ENCODE measurements at regions not wholly inside any gene's neighbourhood (a gene's known extent, or its start where the extent isn't known, plus 50 kb on each side); places are given as distances from the start of the nearest gene placed in this dataset.

- TF ChIP-seq MAX (IDR thresholded peaks at IDR 0.05) (no peak), FOXA1 (IDR thresholded peaks at IDR 0.05) (no peak), TAF1 (conservative IDR thresholded peaks at IDR 0.05) (no peak), YY1 (IDR thresholded peaks at IDR 0.05) (no peak), EGR1 (IDR thresholded peaks at IDR 0.05; ENCODE audit: low read depth in 2 of 2) (no peak), RAD21 (IDR thresholded peaks at IDR 0.05) (no peak), RXRA (IDR thresholded peaks at IDR 0.05) (no peak), SP1 (IDR thresholded peaks at IDR 0.05) (no peak), JUND (IDR thresholded peaks at IDR 0.05) (no peak)
- TF ChIP-seq, protein P1, sequence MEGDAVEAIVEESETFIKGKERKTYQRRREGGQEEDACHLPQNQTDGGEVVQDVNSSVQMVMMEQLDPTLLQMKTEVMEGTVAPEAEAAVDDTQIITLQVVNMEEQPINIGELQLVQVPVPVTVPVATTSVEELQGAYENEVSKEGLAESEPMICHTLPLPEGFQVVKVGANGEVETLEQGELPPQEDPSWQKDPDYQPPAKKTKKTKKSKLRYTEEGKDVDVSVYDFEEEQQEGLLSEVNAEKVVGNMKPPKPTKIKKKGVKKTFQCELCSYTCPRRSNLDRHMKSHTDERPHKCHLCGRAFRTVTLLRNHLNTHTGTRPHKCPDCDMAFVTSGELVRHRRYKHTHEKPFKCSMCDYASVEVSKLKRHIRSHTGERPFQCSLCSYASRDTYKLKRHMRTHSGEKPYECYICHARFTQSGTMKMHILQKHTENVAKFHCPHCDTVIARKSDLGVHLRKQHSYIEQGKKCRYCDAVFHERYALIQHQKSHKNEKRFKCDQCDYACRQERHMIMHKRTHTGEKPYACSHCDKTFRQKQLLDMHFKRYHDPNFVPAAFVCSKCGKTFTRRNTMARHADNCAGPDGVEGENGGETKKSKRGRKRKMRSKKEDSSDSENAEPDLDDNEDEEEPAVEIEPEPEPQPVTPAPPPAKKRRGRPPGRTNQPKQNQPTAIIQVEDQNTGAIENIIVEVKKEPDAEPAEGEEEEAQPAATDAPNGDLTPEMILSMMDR (IDR thresholded peaks at IDR 0.05; ENCODE audit: low read depth, low read length, missing input control) = no peak
- TF ChIP-seq, protein P2, sequence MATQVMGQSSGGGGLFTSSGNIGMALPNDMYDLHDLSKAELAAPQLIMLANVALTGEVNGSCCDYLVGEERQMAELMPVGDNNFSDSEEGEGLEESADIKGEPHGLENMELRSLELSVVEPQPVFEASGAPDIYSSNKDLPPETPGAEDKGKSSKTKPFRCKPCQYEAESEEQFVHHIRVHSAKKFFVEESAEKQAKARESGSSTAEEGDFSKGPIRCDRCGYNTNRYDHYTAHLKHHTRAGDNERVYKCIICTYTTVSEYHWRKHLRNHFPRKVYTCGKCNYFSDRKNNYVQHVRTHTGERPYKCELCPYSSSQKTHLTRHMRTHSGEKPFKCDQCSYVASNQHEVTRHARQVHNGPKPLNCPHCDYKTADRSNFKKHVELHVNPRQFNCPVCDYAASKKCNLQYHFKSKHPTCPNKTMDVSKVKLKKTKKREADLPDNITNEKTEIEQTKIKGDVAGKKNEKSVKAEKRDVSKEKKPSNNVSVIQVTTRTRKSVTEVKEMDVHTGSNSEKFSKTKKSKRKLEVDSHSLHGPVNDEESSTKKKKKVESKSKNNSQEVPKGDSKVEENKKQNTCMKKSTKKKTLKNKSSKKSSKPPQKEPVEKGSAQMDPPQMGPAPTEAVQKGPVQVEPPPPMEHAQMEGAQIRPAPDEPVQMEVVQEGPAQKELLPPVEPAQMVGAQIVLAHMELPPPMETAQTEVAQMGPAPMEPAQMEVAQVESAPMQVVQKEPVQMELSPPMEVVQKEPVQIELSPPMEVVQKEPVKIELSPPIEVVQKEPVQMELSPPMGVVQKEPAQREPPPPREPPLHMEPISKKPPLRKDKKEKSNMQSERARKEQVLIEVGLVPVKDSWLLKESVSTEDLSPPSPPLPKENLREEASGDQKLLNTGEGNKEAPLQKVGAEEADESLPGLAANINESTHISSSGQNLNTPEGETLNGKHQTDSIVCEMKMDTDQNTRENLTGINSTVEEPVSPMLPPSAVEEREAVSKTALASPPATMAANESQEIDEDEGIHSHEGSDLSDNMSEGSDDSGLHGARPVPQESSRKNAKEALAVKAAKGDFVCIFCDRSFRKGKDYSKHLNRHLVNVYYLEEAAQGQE (IDR thresholded peaks at IDR 0.05) = no peak
- TF ChIP-seq, protein P3, sequence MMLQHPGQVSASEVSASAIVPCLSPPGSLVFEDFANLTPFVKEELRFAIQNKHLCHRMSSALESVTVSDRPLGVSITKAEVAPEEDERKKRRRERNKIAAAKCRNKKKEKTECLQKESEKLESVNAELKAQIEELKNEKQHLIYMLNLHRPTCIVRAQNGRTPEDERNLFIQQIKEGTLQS (IDR thresholded peaks at IDR 0.05) = no peak
Observed at GRCh38 chr3:174725303-174725702, 133.8 kb upstream of the NAALADL2 start.
